Hindlimb muscle (tissue), 1 donor: ENCODE measurements at regions not wholly inside any gene's neighbourhood (a gene's known extent, or its start where the extent isn't known, plus 50 kb on each side); places are given as distances from the start of the nearest gene placed in this dataset.
A peak's percentile ranks its signal among the peaks of the same experiment; 100 is the strongest.

Source experiments
- DNase-seq: peaks from one replicate; pipeline ENCODE4 v3.0.0-alpha.2; 2013

DNA sequence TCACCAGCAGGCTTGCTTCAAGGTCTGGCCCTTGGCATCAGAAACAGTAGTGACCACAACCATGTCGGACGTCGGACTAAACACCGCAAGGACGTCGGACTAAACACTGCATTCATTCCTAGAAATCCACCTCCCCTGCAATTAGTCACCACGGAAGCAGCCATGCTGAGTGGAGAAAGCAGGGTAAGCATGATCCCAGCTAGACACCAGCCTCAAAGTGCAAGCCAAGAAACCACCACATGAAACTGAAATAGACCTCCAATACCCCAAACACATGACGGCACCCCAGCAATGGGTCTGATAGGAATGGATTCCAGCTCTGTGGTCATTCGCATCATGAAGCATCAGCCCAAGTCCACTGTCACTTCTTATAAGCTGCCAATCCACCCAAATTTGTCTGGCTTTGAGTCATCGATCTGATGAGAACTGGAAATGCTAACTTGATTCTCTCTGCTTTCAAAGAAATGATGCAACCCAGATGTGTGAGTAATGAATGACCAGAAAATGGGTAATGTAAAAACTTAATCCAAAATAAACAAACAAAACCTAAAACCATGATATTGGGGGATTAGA lies 348.3 kb upstream of the TMCO5A start:
- DNase-seq: no peak

GRCh38 chr15:37586976-37587375 lies 347.5 kb upstream of the TMCO5A start:
- no peak for DNase-seq

DNA sequence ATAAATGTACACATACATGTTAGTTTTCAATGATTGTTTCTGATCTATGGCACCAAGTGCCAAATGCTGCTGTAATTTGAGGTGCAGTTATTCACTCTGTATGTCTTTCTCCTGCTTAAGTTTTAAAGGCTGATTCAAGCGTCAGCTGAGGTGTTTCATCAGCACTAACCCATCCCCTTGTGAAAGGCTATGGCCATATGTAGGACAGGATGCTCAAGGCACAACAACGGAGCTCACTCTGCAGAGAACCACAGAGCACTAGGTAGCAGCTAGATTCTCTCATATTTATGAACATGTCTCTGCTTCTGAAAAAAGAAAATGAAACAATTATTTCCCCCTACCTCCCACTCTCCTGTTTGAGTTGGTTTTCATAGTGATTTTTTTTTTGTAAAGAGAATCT lies 340.0 kb upstream of the TMCO5A start:
- DNase-seq: no peak

- no peak for DNase-seq
These were observed 338.9 kb upstream of the TMCO5A start for GRCh38 chr15:37595426-37595970.

GRCh38 chr15:37599156-37599555 lies 335.3 kb upstream of the TMCO5A start:
- DNase-seq: no peak

DNA sequence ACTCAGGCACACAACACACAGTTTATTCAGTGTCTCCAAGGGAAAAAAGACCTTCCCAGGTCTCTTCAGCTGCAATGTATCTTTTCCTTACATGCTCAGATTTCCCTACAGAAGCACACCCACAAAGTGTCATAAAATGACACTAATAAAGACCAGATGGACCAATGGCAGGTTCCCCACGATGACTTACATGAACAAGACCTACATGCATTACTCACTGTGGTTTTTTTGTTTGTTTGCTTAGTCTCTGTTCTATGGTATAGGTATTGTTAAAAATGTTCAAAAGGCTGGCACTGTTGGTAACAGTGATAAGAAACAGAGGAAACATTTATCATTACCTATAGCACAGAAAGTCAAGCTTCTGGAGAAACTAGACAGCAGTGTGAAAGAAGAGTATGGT lies 318.2 kb upstream of the TMCO5A start:
- DNase-seq: no peak

DNA sequence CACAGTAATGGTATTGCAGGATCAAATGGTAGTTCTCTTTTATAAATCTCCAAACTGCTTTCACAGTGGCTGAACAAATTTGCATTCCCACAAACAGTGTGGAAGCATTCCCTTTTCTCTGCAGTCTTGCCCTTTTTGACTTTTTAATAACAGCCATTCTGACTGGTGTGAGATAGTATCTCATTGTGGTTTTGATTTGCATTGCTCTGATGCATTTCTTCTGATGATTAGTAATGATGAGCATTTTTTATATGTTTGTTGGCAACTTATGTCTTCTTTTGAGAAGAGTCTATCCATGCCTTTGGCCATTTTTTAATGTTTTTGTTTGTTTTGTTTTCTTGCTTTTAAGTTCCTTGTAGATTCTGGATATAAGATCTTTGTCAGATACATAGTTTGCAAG lies 316.1 kb upstream of the TMCO5A start:
- no peak for DNase-seq

DNA sequence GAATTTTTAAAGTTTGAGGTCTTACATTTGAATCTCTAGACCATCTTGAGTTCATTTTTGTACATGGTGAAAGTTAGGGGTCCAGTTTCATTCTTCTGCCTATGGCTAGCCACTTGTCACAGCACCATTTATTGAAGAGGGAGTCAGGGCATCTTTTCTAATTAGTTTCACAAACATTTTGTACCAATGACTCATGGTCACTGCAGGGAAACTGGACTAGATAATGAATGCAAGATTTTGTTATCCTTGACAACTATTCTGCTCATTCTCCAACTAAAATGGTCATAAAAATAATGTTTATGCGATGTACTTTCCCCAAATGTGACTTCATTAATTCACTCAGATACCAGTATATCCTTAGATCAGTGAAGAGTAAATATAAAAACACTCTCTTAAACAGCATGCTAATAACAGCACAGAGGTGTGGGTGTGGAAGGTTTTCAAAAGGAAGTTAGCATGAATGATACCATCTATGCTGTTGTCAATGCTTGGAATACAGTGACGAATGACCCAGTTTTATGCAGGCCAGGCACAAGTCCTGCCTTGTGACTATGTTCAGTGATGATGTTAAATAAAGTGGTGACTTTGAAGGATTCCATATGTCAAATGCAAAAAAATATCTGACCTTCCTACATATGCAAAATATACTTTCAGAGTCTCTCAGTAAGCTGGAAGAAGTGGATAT lies 314.9 kb upstream of the TMCO5A start:
- no peak for DNase-seq

DNA sequence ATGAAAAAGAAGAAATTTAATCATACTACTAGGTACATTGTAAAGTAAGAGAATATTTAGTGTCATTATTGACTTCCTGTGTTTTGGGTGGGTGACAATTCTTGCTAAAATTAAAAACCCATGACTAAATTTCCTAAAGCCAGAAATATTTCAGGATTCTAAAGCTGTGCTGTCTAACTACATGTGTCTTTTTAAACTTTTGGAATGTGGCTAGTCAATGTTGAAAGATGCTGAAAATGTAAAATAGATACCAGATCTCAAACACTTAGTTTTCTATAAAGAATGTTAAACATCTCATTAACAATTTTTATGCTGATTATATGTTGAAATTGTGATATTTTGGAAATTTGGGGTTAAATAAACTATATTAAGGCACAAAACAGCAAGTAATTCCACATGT lies 308.9 kb upstream of the TMCO5A start:
- no peak for DNase-seq

GRCh38 chr15:37628507-37628906 lies 305.9 kb upstream of the TMCO5A start:
- no peak for DNase-seq

GRCh38 chr15:37636736-37637135 lies 297.7 kb upstream of the TMCO5A start:
- no peak for DNase-seq

GRCh38 chr15:37638116-37638515 lies 296.3 kb upstream of the TMCO5A start:
- DNase-seq: no peak

DNA sequence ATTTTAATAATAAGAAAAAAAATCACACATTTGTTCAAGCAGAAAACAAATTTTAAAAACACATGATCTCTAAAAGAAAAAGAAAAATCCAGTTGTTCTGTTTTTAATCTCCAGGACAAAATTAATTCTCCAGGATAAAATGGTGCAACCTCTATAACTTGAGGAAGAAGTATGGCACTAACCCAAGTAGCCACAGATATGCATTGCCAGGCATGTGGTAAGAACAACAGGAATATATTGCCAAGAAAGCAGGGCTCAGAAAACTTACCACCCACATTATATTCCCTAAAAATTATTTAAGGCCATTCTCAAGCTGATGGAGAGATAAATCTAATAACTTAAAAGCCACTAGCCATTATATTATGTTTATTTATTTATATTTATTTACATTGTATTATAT lies 295.7 kb upstream of the TMCO5A start:
- no peak for DNase-seq

- no peak for DNase-seq
These were observed 281.6 kb upstream of the TMCO5A start for GRCh38 chr15:37652646-37653417.

DNA sequence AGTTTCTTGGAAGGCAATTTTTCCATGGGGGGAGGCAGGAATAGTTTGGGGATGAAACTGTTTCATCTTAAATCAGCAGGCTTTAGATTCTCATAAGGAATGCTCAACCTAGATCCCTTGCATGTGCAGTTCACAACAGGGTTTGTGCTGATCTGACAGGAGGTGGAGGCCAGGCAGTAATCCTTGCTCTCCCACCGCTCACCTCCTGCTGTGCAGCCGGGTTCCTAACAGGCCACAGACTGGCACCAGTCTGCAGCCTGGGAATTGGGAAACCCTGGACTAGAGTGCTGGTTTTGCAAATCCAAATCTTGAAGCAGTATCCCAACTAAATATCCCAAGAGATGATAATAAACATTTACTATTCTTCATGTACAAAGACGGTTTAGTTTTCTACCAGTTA lies 256.3 kb upstream of the TMCO5A start:
- DNase-seq: no peak

- DNase-seq: no peak
These were observed 254.8 kb upstream of the TMCO5A start for GRCh38 chr15:37679627-37680026.

DNA sequence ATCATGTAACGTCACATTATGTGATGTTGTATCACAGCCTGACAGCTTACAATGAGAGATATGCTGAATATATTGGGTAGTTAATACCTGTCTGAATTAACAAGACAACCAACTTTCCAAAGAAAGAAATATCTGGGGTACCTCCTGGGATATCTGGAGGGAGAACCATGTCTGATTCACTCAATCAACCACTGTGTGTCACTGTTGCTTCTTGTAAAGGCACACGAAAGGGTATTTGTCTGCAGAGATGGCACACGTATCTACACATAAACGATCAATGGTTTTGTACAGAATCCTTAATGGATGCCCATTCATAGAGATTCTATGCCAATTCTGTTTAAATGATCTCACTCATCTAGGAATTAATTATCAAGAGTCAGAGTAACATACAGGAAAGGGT lies 252.1 kb upstream of the TMCO5A start:
- DNase-seq: no peak

- peak; percentile 32 for DNase-seq
These were observed 242.5 kb upstream of the TMCO5A start for GRCh38 chr15:37691911-37692310.

- DNase-seq: no peak
These were observed 240.5 kb upstream of the TMCO5A start for GRCh38 chr15:37693926-37694325.

- DNase-seq: no peak
These were observed 238.7 kb upstream of the TMCO5A start for GRCh38 chr15:37695719-37696118.

- DNase-seq: no peak
These were observed 235.8 kb upstream of the TMCO5A start for GRCh38 chr15:37698679-37699078.

GRCh38 chr15:37701230-37701629 lies 233.2 kb upstream of the TMCO5A start:
- no peak for DNase-seq

GRCh38 chr15:37709669-37710068 lies 224.8 kb upstream of the TMCO5A start:
- DNase-seq: no peak

DNA sequence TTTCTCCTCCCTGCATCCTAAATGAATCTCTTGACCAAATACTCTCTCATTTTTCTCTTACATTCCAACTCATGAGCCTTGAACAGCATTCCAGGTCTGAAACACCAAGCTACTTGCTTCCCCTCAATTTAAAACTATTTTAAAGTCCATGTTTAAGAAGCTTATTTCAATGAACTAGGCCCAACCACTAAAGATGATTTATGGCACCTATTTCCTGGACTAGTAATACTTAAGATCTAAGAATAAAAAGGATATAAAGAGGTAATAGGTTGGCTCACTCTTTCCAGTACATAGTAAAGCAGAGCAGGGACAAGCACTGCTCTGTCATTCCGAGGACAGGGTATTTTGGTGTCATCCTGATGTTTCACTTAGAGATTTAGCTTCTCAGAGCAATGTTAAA lies 219.3 kb upstream of the TMCO5A start:
- no peak for DNase-seq
